H1 (cell line): ENCODE measurements at regions not wholly inside any gene's neighbourhood (a gene's known extent, or its start where the extent isn't known, plus 50 kb on each side); places are given as distances from the start of the nearest gene placed in this dataset.

Experiments
- CTCF ChIA-PET: fragments of 300-600 bp; sonication (Branson Sonifier 250); formaldehyde crosslinking; loops from one replicate; lab custom pipeline; 2021; ENCODE audit not compliant: partially characterized antibody; lab: Charles Lee
- POLR2A ChIA-PET: fragments of 300-600 bp; sonication (Branson Sonifier 250); formaldehyde crosslinking; loops from one replicate; lab custom pipeline; 2021; ENCODE audit warnings: inconsistent platforms; ENCODE audit not compliant: partially characterized antibody; lab: Charles Lee
- DNase-seq, 2 experiments: peaks; one replicate each; pipeline versions ENCODE4 v3.0.0 to v3.0.0-alpha.2; 2010 to 2022; ENCODE audit warnings: low spot score in 2 of 2, low read depth in 1 of 2, mixed read lengths in 1 of 2
- FAIRE-seq: peaks from 2 replicates; lab custom pipeline; 2011; peaks lifted over from hg19 to GRCh38; lab: Jason Lieb, UNC
- H2AFZ ChIP-seq: 2 replicates; pipeline ENCODE4 v1.8.1; 2012; ENCODE audit warnings: low read length, inconsistent platforms
- H2AK5ac ChIP-seq: 2 replicates; pipeline ENCODE4 v1.6.1; 2013; ENCODE audit warnings: low read depth, low read length
- H2BK120ac ChIP-seq: replicated peaks from 2 replicates; pipeline ENCODE3; 2013; ENCODE audit warnings: low read depth, low read length, inconsistent platforms
- H2BK12ac ChIP-seq: 2 replicates; pipeline ENCODE4 v1.6.1; 2013; ENCODE audit warnings: low read depth, low read length
- H2BK15ac ChIP-seq: 2 replicates; pipeline ENCODE4 v1.6.1; 2013; ENCODE audit warnings: low read length
- H2BK20ac ChIP-seq: 2 replicates; pipeline ENCODE4 v1.6.1; 2013; ENCODE audit warnings: low read length
- H2BK5ac ChIP-seq: 2 replicates; pipeline ENCODE4 v1.6.1; 2013; ENCODE audit warnings: low read depth, low read length
- H3K14ac ChIP-seq: 2 replicates; pipeline ENCODE4 v1.6.1; 2013; ENCODE audit warnings: inconsistent platforms; ENCODE audit not compliant: insufficient read length
- H3K18ac ChIP-seq: 2 replicates; pipeline ENCODE4 v1.6.1; 2013; ENCODE audit warnings: low read length; ENCODE audit errors: extremely low read depth
- H3K23ac ChIP-seq: 2 replicates; pipeline ENCODE4 v1.6.1; 2013; ENCODE audit warnings: inconsistent platforms; ENCODE audit not compliant: insufficient read length
- H3K23me2 ChIP-seq: 2 replicates; pipeline ENCODE4 v1.6.1; 2013; ENCODE audit warnings: low read depth, low read length
- H3K27ac ChIP-seq: 2 replicates; pipeline ENCODE4 v1.6.1; 2011; ENCODE audit warnings: low read depth, low read length, inconsistent platforms
- H3K27me3 ChIP-seq, 4 experiments: replicated peaks in 1 of 4; 1 replicate in 1 of 4; 2 replicates in 3 of 4; pipeline versions ENCODE4 v1.6.1 to v1.8.1; 2011 to 2013; ENCODE audit warnings: low read length in 3 of 4, mild to moderate bottlenecking in 3 of 4, inconsistent platforms in 2 of 4, mixed read lengths in 2 of 4, moderate library complexity in 1 of 4; ENCODE audit not compliant: control insufficient read depth in 3 of 4, insufficient read depth in 3 of 4; ENCODE audit errors: extremely low read depth in 1 of 4
- H3K36me3 ChIP-seq, 4 experiments: 2 replicates each; pipeline versions ENCODE4 v1.6.1 to v1.8.1; 2011 to 2013; ENCODE audit warnings: mild to moderate bottlenecking in 4 of 4, low read length in 3 of 4, moderate library complexity in 2 of 4, control low read depth in 1 of 4, inconsistent platforms in 1 of 4; ENCODE audit not compliant: insufficient read depth in 4 of 4, control insufficient read depth in 2 of 4
- H3K4ac ChIP-seq: replicated peaks from 2 replicates; pipeline ENCODE3; 2013; ENCODE audit warnings: low read length, low read depth, mixed read lengths, inconsistent platforms; ENCODE audit not compliant: insufficient read length
- H3K4me1 ChIP-seq, 4 experiments: replicated peaks in 1 of 4; 1 replicate in 1 of 4; 2 replicates in 3 of 4; pipeline versions ENCODE4 v1.6.1 to v1.8.1; 2011 to 2013; ENCODE audit warnings: low read length in 3 of 4, inconsistent platforms in 2 of 4, mixed read lengths in 1 of 4; ENCODE audit not compliant: insufficient read depth in 4 of 4, control insufficient read depth in 3 of 4
- H3K4me2 ChIP-seq, 2 experiments: 2 replicates each; pipeline versions ENCODE4 v1.6.1 to v1.8.1; 2011 to 2013; ENCODE audit warnings: low read depth in 2 of 2, low read length in 2 of 2, control low read depth in 1 of 2, inconsistent platforms in 1 of 2, mild to moderate bottlenecking in 1 of 2; ENCODE audit not compliant: insufficient read depth in 1 of 2
- H3K4me3 ChIP-seq, 4 experiments: fragments of 200-600, 300-600 bp in 1 of 4; sonication (generic), shearing (Covaris generic), sonication (Bioruptor Twin) in 1 of 4; 2 replicates each; pipeline versions ENCODE4 v1.5.1 to v1.8.1; 2011 to 2016; ENCODE audit warnings: low read length in 4 of 4, low read depth in 3 of 4, control low read depth in 2 of 4, inconsistent platforms in 2 of 4, mild to moderate bottlenecking in 2 of 4, mixed read lengths in 1 of 4, moderate library complexity in 1 of 4; ENCODE audit not compliant: insufficient read depth in 2 of 4; ENCODE audit errors: extremely low read depth in 1 of 4
- H3K56ac ChIP-seq: replicated peaks from 2 replicates; pipeline ENCODE3; 2013; ENCODE audit warnings: low read depth, mild to moderate bottlenecking, mixed read lengths, low read length, inconsistent platforms; ENCODE audit not compliant: insufficient read length
- H3K79me1 ChIP-seq: 2 replicates; pipeline ENCODE4 v1.6.1; 2013; ENCODE audit warnings: low read depth, low read length, control low read depth
- H3K79me2 ChIP-seq, 2 experiments: 2 replicates each; pipeline versions ENCODE4 v1.6.1 to v1.8.1; 2012 to 2013; ENCODE audit warnings: low read length in 2 of 2, mild to moderate bottlenecking in 2 of 2, inconsistent platforms in 1 of 2; ENCODE audit not compliant: insufficient read depth in 2 of 2, control insufficient read depth in 1 of 2
- H3K9ac ChIP-seq, 4 experiments: replicated peaks in 1 of 4; 1 replicate in 1 of 4; 2 replicates in 3 of 4; pipeline versions ENCODE4 v1.6.1 to v1.8.1; 2011 to 2013; ENCODE audit warnings: low read depth in 3 of 4, low read length in 3 of 4, control low read depth in 2 of 4, mild to moderate bottlenecking in 2 of 4, moderate library complexity in 2 of 4, inconsistent platforms in 1 of 4; ENCODE audit errors: extremely low read depth in 1 of 4
- H3K9me3 ChIP-seq, 2 experiments: 2 replicates each; pipeline versions ENCODE4 v1.6.1 to v1.8.1; 2012 to 2013; ENCODE audit warnings: mild to moderate bottlenecking in 2 of 2, moderate library complexity in 2 of 2, control low read depth in 1 of 2, inconsistent platforms in 1 of 2, low read depth in 1 of 2, low read length in 1 of 2, mixed read lengths in 1 of 2; ENCODE audit not compliant: insufficient read depth in 2 of 2
- H4K20me1 ChIP-seq, 2 experiments: replicated peaks in 1 of 2; 2 replicates each; pipeline versions ENCODE3 to v1.8.1; 2011 to 2013; ENCODE audit warnings: inconsistent platforms in 2 of 2, low read length in 2 of 2, mild to moderate bottlenecking in 1 of 2; ENCODE audit not compliant: insufficient read depth in 2 of 2, control insufficient read depth in 1 of 2
- H4K5ac ChIP-seq: 2 replicates; pipeline ENCODE4 v1.6.1; 2013; ENCODE audit warnings: low read length, low read depth, mixed read lengths, inconsistent platforms; ENCODE audit not compliant: insufficient read length
- H4K8ac ChIP-seq: 2 replicates; pipeline ENCODE4 v1.8.0; 2013; ENCODE audit warnings: mild to moderate bottlenecking, moderate library complexity, low read length, inconsistent platforms; ENCODE audit not compliant: insufficient read depth; ENCODE audit errors: extremely low read depth
- H4K91ac ChIP-seq: replicated peaks from 2 replicates; pipeline ENCODE3; 2013; ENCODE audit warnings: low read length, mixed read lengths, inconsistent platforms; ENCODE audit not compliant: insufficient read length
- ATF3 ChIP-seq: IDR thresholded peaks from 2 replicates; pipeline ENCODE4 v1.6.1; 2011; ENCODE audit warnings: low read depth, mild to moderate bottlenecking, low read length; ENCODE audit not compliant: insufficient read depth
- CREB1 ChIP-seq: IDR thresholded peaks from 2 replicates; pipeline ENCODE4 v1.6.1; 2012; ENCODE audit warnings: inconsistent platforms
- EGR1 ChIP-seq: IDR thresholded peaks from 2 replicates; pipeline ENCODE4 v1.6.1; 2011; ENCODE audit warnings: low read depth, low read length, borderline replicate concordance
- FOSL1 ChIP-seq: IDR thresholded peaks from 2 replicates; pipeline ENCODE4 v1.6.1; 2011; ENCODE audit warnings: mild to moderate bottlenecking, low read depth, low read length, moderate library complexity; ENCODE audit not compliant: insufficient read depth
- JUN ChIP-seq: IDR thresholded peaks from 2 replicates; pipeline ENCODE4 v1.6.1; 2011; ENCODE audit warnings: low read depth, mild to moderate bottlenecking, improper control_type of control experiment, low read length
- KDM1A ChIP-seq: fragments of 200-600, 300-600 bp; sonication (generic); IDR thresholded peaks from 2 replicates; pipeline ENCODE4 v1.7.1; 2016; ENCODE audit warnings: mild to moderate bottlenecking, low read length, borderline replicate concordance
- NANOG ChIP-seq: IDR thresholded peaks from 2 replicates; pipeline ENCODE4 v1.6.1; 2011; ENCODE audit warnings: low read length, low read depth, mild to moderate bottlenecking, inconsistent platforms; ENCODE audit not compliant: insufficient read depth, poor library complexity, severe bottlenecking
- NRF1 ChIP-seq: IDR thresholded peaks from 2 replicates; pipeline ENCODE4 v1.6.1; 2011; ENCODE audit warnings: mild to moderate bottlenecking, low read depth, low read length, improper control_type of control experiment
- POLR2A ChIP-seq, 2 experiments: IDR thresholded peaks; 1 replicate in 1 of 2; 2 replicates in 1 of 2; pipeline ENCODE4 v1.6.1; 2011; ENCODE audit warnings: low read depth in 2 of 2, low read length in 2 of 2, mild to moderate bottlenecking in 2 of 2; ENCODE audit errors: control extremely low read depth in 1 of 2
- POLR2AphosphoS5 ChIP-seq: IDR thresholded peaks from 2 replicates; pipeline ENCODE4 v1.6.1; 2011; ENCODE audit warnings: low read depth, low read length
- RAD21 ChIP-seq, 2 experiments: IDR thresholded peaks in 1 of 2; conservative IDR thresholded peaks in 1 of 2; 2 replicates each; pipeline ENCODE4 v1.6.1; 2011; ENCODE audit warnings: low read depth in 2 of 2, low read length in 2 of 2, improper control_type of control experiment in 1 of 2, inconsistent platforms in 1 of 2, mild to moderate bottlenecking in 1 of 2, moderate library complexity in 1 of 2
- SIN3A ChIP-seq, 2 experiments: IDR thresholded peaks in 1 of 2; conservative IDR thresholded peaks in 1 of 2; 2 replicates each; pipeline ENCODE4 v1.6.1; 2011 to 2012; ENCODE audit warnings: low read length in 2 of 2, improper control_type of control experiment in 1 of 2, low read depth in 1 of 2, mild to moderate bottlenecking in 1 of 2
- SP2 ChIP-seq: IDR thresholded peaks from 2 replicates; pipeline ENCODE4 v1.6.1; 2012; ENCODE audit warnings: mild to moderate bottlenecking, low read length, inconsistent platforms
- TAF1 ChIP-seq: IDR thresholded peaks from 2 replicates; pipeline ENCODE4 v1.6.1; 2011; ENCODE audit warnings: mild to moderate bottlenecking, low read depth, low read length
- ZNF274 ChIP-seq: IDR thresholded peaks from 2 replicates; pipeline ENCODE4 v1.7.0; 2012; ENCODE audit warnings: low read length, borderline replicate concordance; ENCODE audit errors: extremely low read depth
- WGBS, 2 experiments: shearing (Covaris generic) in 1 of 2; methylation state at CpG; one replicate each; pipeline versions ENCODE4 v1.1.6 to v1.1.7; 2013 to 2015; ENCODE audit warnings: low lambda C conversion rate in 2 of 2, mixed read lengths in 2 of 2, inconsistent platforms in 1 of 2, low coverage in 1 of 2, missing lambda C conversion rate in 1 of 2; ENCODE audit not compliant: insufficient replicate concordance in 2 of 2, insufficient coverage in 1 of 2, insufficient read length in 1 of 2; ENCODE audit errors: extremely low coverage in 1 of 2, missing lambda C conversion rate in 1 of 2; 5-methylcytosine and 5-hydroxymethylcytosine counted together

DNA sequence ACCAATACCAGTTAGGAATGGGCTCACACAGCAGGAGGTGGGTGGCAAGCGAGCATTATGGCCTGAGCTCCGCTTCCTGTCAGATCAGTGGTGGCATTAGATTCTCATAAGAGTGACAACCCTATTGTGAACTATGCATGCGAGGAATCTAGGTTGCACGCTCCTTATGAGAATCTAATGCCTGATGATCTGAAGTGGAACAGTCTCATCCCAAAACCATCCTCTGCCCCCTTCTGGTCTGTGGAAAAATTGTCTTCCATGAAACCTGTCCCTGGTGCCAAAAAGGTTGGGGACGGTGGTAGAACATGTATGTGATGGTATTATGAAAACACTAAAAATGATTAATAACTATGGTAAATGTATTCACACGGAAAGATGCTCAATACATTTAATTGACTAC is 99.7 kb upstream of the HIVEP1 start:
- Histone ChIP-seq H3K9ac (no peak overlapping the region), H2AK5ac (no peak overlapping the region), H3K27me3 (no peaks in the 10 kb centered on the region; a peak in 1 of 7 replicates), H3K79me2 (no peaks in the 10 kb centered on the region), H3K27ac (no peak overlapping the region), H3K4me1 (no peaks in the 10 kb centered on the region), H3K18ac (no peak overlapping the region), H3K14ac (no peak overlapping the region), H3K79me1 (no peaks in the 10 kb centered on the region), H3K4ac (no peak overlapping the region), H3K36me3 (peaks cover 0 to 4% (median 0%) of the 10 kb centered on the region in 4 experiments; a peak in 2 of 8 replicates), H2BK12ac (no peak overlapping the region), H2BK5ac (no peak overlapping the region), H3K9me3 (peaks cover 5 to 15% of the 10 kb centered on the region in 2 experiments), H4K5ac (no peak overlapping the region), H2BK15ac (no peak overlapping the region), H3K4me2 (no peak overlapping the region), H2BK120ac (no peak overlapping the region), H2BK20ac (no peak overlapping the region), H3K23ac (no peak overlapping the region), H4K20me1 (no peaks in the 10 kb centered on the region), H3K4me3 (no peak overlapping the region), H2AFZ (no peak overlapping the region), H3K23me2 (no peaks in the 10 kb centered on the region), H4K91ac (no peak overlapping the region), H3K56ac (no peak overlapping the region), H4K8ac (no peak overlapping the region)
- CTCF ChIA-PET: interaction anchor here (1.3 kb wide), 1 partner anchor 107 kb away, joined by 3 read pairs; no protein-coding TSS in a partner anchor
- FAIRE-seq: no peak
- POLR2A ChIA-PET: no interaction called here
- DNase-seq: no peak
- WGBS, 2 experiments: 89% methylated on average over 6 of the region's 6 CpGs; no CpG with 5 or more reads in 1 of the 2 experiments
- TF ChIP-seq POLR2A (IDR thresholded peaks at IDR 0.05; ENCODE audit: control extremely low read depth in 1 of 2, low read depth in 2 of 2, low read length in 2 of 2): no peak
- TF ChIP-seq JUN: no peak
- no peak for TF ChIP-seq NANOG
- no peak for TF ChIP-seq KDM1A
- no peak for TF ChIP-seq SIN3A (conservative IDR thresholded peaks at IDR 0.05 in 1 of 2, IDR thresholded peaks at IDR 0.05 in 1 of 2; ENCODE audit: low read depth in 1 of 2, low read length in 2 of 2)
- TF ChIP-seq FOSL1: no peak
- TF ChIP-seq ZNF274: no peak
- TF ChIP-seq EGR1: no peak
- no peak for TF ChIP-seq CREB1
- no peak for TF ChIP-seq NRF1
- no peak for TF ChIP-seq SP2
- no peak for TF ChIP-seq POLR2AphosphoS5
- no peak for TF ChIP-seq ATF3
- TF ChIP-seq TAF1: no peak
- peak; percentile 45 to 53 for TF ChIP-seq RAD21 (IDR thresholded peaks at IDR 0.05 in 1 of 2, conservative IDR thresholded peaks at IDR 0.05 in 1 of 2; ENCODE audit: low read depth in 2 of 2, low read length in 2 of 2)
